BLaER1 (cell line): ENCODE measurements at regions not wholly inside any gene's neighbourhood (a gene's known extent, or its start where the extent isn't known, plus 50 kb on each side); places are given as distances from the start of the nearest gene placed in this dataset.
A peak's percentile ranks its signal among the peaks of the same experiment; 100 is the strongest.

Source experiments
- H3K27ac ChIP-seq: shearing (Covaris generic); formaldehyde crosslinking; 2 replicates; pipeline ENCODE4 v1.8.1; 2022
- H3K27me3 ChIP-seq: shearing (Covaris generic); formaldehyde crosslinking; 2 replicates; pipeline ENCODE4 v1.8.1; 2022
- H3K36me3 ChIP-seq: shearing (Covaris generic); formaldehyde crosslinking; 2 replicates; pipeline ENCODE4 v1.8.1; 2022
- H3K4me1 ChIP-seq: shearing (Covaris generic); formaldehyde crosslinking; 2 replicates; pipeline ENCODE4 v1.8.1; 2022
- H3K4me2 ChIP-seq: shearing (Covaris generic); formaldehyde crosslinking; 2 replicates; pipeline ENCODE4 v1.8.1; 2022
- H3K4me3 ChIP-seq: shearing (Covaris generic); formaldehyde crosslinking; 2 replicates; pipeline ENCODE4 v1.8.1; 2022
- H3K9ac ChIP-seq: shearing (Covaris generic); formaldehyde crosslinking; 2 replicates; pipeline ENCODE4 v1.8.1; 2022
- H3K9me3 ChIP-seq: shearing (Covaris generic); formaldehyde crosslinking; 2 replicates; pipeline ENCODE4 v1.8.1; 2022
- H4K20me1 ChIP-seq: shearing (Covaris generic); formaldehyde crosslinking; 2 replicates; pipeline ENCODE4 v1.8.1; 2022
- Cebpa-rat ChIP-seq: shearing (Covaris generic); IDR thresholded peaks from 2 replicates; pipeline ENCODE4 v1.8.1; 2022

DNA sequence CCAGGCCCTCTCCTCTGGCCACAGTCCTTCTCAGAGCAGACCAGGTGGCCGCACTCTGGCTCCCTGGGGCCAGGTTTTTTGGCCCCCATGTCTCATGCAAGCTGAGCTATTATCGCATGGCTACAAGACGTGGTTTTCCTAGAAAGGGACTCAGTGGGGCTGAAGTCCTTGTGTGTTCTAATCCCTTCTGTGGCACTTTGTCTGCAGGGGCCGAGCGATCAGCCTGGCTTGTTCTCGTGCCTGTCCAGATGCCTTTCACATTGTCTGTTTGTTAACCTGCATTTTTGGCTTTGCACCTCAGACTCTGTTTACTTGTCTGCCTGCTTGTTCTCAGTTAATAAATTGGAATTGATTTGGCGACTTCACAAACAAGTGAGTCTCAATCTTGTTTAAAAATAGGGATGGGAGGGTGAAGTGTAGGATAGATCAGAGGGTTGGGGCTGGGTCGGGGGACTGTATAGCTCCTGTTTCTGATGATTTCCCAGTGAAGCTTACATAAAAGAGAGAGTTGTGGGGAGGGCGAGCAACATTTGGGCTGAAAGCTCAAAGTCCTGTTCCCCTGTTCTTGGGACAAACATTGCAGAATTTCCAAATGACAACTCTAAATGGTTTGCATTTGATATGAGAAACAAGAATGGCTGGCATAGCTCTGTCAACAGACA, 440.4 kb downstream of the COG6 start:
- no peak overlapping the region for H3K9ac ChIP-seq
- no peaks in the 10 kb centered on the region for H4K20me1 ChIP-seq
- no peak for TF ChIP-seq Cebpa-rat
- H3K27me3 ChIP-seq: no peaks in the 10 kb centered on the region
- H3K4me1 ChIP-seq: 0 out of 2 replicates have a peak, but pooled peaks cover 6% of the 10 kb centered on the region
- H3K27ac ChIP-seq: no peak overlapping the region
- H3K9me3 ChIP-seq: peaks cover 14% of the 10 kb centered on the region
- H3K4me2 ChIP-seq: 0 out of 2 replicates have a peak overlapping the region, but pooled peaks have one; percentile 0
- no peak overlapping the region for H3K4me3 ChIP-seq
- no peaks in the 10 kb centered on the region for H3K36me3 ChIP-seq

DNA sequence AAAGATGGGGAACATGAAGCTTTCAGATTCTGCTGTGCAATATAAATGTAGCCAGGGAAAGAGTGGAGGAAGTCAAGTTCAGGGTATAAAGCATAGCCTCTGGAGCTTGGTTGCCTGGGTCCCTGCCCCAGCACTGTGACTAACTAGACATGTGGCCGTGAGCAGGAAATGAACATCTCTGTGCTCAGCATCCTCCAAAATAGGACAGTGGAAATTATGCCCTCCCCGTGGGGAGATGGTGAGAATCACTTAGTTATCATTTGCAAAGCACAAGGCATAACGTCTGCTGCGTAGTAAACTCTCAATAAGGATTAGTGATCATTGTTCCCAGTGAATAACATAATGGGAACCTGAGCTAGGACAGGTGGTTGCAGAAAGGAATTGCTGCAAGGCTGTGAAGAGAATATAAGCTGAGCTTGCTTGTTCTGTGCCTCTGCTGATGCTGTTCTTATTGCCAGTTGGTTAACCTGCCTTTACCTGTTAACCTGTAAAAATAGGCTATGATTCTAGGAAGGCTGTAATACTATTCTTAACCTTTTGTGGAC, 441.0 kb downstream of the COG6 start:
- no peaks in the 10 kb centered on the region for H4K20me1 ChIP-seq

DNA sequence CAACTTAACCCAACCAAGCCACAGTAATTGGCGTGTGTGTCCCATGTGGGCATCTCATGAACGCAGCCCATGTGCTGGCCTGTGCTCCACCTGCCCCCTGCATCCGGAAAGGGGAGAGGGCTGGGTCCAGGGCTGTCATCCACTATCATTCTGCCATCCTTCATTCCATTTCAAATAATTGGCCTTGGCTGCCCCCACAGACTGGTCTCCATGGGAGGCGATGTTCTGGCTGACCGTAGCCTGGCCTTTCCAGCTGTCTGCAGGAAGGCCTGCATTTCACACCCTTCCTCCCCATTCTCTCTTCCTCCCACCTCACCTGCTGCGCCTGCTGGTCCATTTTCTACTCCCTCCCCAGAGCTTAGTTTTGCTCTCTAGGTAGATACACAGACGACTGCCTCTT, 442.8 kb downstream of the COG6 start:
- Histone ChIP-seq H3K4me1 (0 out of 2 replicates have a peak, but pooled peaks cover 6% of the 10 kb centered on the region), H3K36me3 (no peaks in the 10 kb centered on the region), H3K27me3 (no peaks in the 10 kb centered on the region), H3K4me3 (no peak overlapping the region), H3K9ac (no peak overlapping the region), H3K9me3 (peaks cover 14% of the 10 kb centered on the region), H3K4me2 (no peak overlapping the region), H3K27ac (no peak overlapping the region), H4K20me1 (no peaks in the 10 kb centered on the region)
- no peak for TF ChIP-seq Cebpa-rat

More for the DNA sequence above, 441.0 kb downstream of the COG6 start:
- Histone ChIP-seq H3K4me2 (peak overlapping the region; percentile 0; the same call in 1 of the 2 replicates), H3K27me3 (no peaks in the 10 kb centered on the region), H3K9ac (no peak overlapping the region), H3K4me1 (0 out of 2 replicates have a peak, but pooled peaks cover 6% of the 10 kb centered on the region), H3K4me3 (no peak overlapping the region), H3K9me3 (peaks cover 14% of the 10 kb centered on the region), H3K27ac (no peak overlapping the region), H3K36me3 (no peaks in the 10 kb centered on the region)
- TF ChIP-seq Cebpa-rat: no peak

DNA sequence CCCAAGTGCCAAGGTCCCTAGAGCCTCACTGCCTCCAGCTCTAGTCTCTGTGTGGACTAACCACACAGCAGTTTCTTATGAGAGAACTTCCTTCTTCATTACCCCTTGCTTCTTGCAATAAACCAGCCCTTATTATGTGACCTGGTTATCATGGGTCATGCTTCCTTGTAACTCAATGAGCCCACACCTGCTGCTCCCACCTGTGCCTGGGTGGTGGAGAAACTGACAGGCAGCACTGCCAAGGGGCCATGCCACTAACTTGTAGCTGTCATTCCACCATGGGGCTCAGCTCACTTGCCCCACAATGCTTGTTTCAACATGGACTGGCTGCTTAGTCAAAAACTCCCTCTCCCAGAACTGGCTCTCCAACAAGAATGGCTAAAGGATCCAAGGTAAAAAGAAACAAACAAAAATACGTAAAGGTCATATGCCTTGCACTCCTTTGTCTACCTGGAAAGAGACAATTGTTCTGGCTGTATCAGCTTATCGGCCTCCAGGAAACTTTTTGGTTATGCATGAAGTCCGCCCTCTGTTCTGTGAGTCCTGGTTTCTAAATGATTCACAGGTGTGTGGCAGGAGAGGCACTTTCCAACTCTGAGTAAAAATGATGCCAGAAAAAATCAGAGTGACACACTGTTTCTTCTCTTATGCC, 446.4 kb downstream of the COG6 start:
- Histone ChIP-seq H4K20me1 (no peaks in the 10 kb centered on the region), H3K4me1 (no peaks in the 10 kb centered on the region), H3K4me3 (no peak overlapping the region), H3K9me3 (peaks cover 14% of the 10 kb centered on the region), H3K4me2 (no peak overlapping the region), H3K36me3 (no peaks in the 10 kb centered on the region), H3K9ac (no peak overlapping the region), H3K27ac (no peak overlapping the region), H3K27me3 (no peaks in the 10 kb centered on the region)
- TF ChIP-seq Cebpa-rat: no peak

DNA sequence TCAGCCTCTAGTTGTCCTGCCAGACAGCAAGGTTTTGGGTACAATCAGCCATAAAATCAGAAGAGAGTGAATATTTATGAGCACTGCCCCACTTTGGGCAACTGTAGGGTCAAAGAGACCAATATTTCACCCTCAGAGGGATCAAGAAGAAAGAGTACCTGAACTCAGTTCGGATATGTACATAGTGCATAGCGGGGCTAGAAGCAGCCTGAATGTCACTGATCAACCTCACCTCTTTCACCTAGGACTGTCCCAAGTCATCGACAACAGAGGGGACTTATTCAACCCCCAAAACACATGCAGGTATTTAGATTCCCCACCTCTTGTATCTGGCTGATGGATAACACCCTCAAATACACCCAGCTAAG, 446.9 kb downstream of the COG6 start:
- no peaks in the 10 kb centered on the region for H3K4me1 ChIP-seq
- peaks cover 14% of the 10 kb centered on the region for H3K9me3 ChIP-seq
- H3K9ac ChIP-seq: no peak overlapping the region
- no peaks in the 10 kb centered on the region for H3K36me3 ChIP-seq
- no peak overlapping the region for H3K27ac ChIP-seq
- H3K4me3 ChIP-seq: no peak overlapping the region
- H3K27me3 ChIP-seq: no peaks in the 10 kb centered on the region
- no peak overlapping the region for H3K4me2 ChIP-seq
- no peaks in the 10 kb centered on the region for H4K20me1 ChIP-seq
- TF ChIP-seq Cebpa-rat: no peak

DNA sequence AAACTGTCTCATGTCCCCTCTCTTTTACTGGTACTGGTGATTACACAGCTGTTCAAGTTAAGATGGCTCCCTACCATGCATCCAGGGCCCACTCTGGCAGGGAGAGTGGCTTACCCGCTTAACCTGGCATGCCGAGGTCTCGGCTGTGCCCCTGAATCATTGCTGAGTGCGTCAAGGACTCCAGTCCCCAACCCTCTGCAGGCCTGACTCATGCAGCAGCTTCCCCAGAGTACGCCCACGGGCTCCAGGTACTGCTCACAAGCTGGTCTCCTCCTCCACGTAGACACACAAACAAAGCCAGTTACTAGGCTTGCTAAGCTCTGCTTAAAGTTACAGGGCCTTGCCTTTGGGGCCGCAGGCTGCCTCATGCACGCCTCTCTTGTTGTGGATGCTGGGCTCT, 447.4 kb downstream of the COG6 start:
- Histone ChIP-seq H3K9me3 (peaks cover 14% of the 10 kb centered on the region), H3K27me3 (no peaks in the 10 kb centered on the region), H3K27ac (no peak overlapping the region), H3K4me1 (no peaks in the 10 kb centered on the region), H3K4me2 (no peak overlapping the region), H3K9ac (no peak overlapping the region), H3K36me3 (no peaks in the 10 kb centered on the region), H3K4me3 (no peak overlapping the region), H4K20me1 (no peaks in the 10 kb centered on the region)
- no peak for TF ChIP-seq Cebpa-rat

DNA sequence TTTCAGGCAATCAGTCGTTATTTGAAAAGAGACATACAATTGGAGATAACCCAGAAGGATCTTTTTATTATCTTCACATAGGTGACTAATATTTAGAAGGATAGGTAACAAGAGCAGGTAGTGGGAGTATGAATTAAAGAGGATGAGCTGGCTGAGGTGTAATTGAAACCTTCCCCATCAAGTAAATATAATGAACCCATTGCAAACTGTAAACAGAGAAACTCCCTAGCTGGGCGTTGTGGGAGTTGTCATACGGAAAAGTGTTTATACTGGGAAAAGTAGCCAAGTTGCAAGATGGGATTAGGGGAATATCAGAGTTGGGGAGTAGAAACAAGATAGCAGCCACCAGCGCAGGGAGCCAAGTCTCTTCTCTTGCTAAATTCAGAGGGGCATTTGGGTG, 448.4 kb downstream of the COG6 start:
- Histone ChIP-seq H3K27me3 (no peaks in the 10 kb centered on the region), H3K27ac (no peak overlapping the region), H3K9ac (no peak overlapping the region), H3K4me2 (no peak overlapping the region), H4K20me1 (no peaks in the 10 kb centered on the region), H3K36me3 (no peaks in the 10 kb centered on the region), H3K4me1 (no peaks in the 10 kb centered on the region), H3K4me3 (no peak overlapping the region), H3K9me3 (peaks cover 14% of the 10 kb centered on the region)
- TF ChIP-seq Cebpa-rat: no peak

DNA sequence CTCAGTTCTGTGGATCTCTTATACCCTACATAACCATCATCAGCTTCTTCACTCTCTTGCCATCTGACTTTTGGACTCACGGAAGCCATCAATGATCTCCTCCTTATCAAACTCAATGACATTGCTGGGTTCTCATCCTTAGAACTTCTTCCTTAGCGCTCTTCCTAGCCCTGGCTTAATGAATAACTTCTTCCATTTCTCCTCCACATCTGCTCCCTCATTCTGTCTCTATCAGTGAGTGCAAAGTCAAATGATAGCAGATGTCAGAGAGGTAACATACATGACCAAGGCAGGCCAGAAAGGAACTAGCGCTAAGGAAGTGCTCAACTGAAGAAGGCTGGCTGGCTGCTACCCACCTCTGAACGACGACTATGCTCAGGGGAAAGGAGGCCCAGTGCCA, 449.8 kb downstream of the COG6 start:
- Histone ChIP-seq H3K27me3 (no peaks in the 10 kb centered on the region), H4K20me1 (no peaks in the 10 kb centered on the region), H3K4me2 (no peak overlapping the region), H3K9me3 (0 out of 2 replicates have a peak, but pooled peaks cover under 1% of the 10 kb centered on the region), H3K4me1 (no peaks in the 10 kb centered on the region), H3K4me3 (no peak overlapping the region), H3K9ac (no peak overlapping the region), H3K36me3 (no peaks in the 10 kb centered on the region), H3K27ac (no peak overlapping the region)
- no peak for TF ChIP-seq Cebpa-rat

DNA sequence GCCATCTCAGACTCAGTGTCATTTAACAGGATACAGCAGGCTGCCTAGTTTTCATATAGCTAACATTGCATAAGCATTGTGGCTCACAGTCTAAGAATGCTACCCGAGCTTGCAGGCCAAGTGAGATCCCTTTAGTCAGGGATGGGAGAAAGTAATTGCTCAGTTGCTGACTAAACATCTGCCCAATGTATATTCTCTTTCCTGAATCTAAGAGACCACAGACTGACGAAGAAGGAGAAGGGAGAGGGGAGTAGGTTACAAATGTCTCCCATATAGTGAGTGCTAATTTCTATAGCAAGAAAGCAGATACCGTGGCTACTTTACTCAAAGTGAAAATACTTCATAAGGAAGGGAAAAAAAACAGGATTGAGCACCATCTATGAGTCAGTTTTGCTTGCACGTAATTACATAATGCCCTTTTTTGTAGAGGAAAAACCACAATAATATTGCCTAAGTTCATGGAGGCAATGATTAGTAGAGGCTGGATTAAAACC, 453.9 kb downstream of the COG6 start:
- no peak for TF ChIP-seq Cebpa-rat
- Histone ChIP-seq H3K27me3 (no peaks in the 10 kb centered on the region), H4K20me1 (no peaks in the 10 kb centered on the region), H3K4me2 (no peak overlapping the region), H3K4me3 (no peak overlapping the region), H3K9me3 (no peaks in the 10 kb centered on the region), H3K9ac (no peak overlapping the region), H3K36me3 (no peaks in the 10 kb centered on the region), H3K27ac (no peak overlapping the region), H3K4me1 (no peaks in the 10 kb centered on the region)

DNA sequence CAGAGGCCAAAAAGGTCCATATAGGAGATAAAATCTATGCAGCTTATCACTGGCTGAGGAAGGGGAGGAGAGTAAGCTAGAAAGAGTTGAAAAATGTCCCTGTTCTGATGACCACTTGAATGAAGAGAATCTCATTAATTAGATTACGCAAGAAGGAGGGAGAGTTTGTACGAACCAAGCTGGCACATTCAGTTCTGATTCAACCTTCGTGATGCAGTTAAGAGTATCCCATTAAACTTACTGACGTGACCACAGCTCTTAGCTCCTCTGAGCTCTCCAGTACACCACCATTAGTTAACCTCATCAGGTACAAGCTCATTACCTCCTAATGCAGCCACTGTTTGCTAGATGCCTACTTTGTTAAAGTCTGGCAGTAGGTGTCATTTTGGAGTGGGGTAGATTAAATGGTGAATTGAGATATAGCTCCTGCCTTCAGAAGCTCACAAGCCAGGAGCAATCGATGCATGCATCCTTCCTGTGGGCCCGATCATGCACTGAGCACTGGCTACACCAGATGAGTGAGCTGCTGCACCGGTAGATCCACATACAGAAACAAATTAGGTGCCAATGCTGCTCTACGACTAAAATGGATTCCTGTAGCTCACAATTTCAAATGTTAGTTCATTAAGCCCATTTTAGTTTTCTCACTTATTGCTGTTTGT, 458.3 kb downstream of the COG6 start:
- no peaks in the 10 kb centered on the region for H3K4me1 ChIP-seq
- H4K20me1 ChIP-seq: no peaks in the 10 kb centered on the region
- no peak overlapping the region for H3K4me2 ChIP-seq
- H3K27me3 ChIP-seq: no peaks in the 10 kb centered on the region
- no peak overlapping the region for H3K9ac ChIP-seq
- no peaks in the 10 kb centered on the region for H3K36me3 ChIP-seq
- no peak overlapping the region for H3K27ac ChIP-seq
- no peaks in the 10 kb centered on the region for H3K9me3 ChIP-seq
- TF ChIP-seq Cebpa-rat: no peak
- no peak overlapping the region for H3K4me3 ChIP-seq
